Activated gamma-delta T cell treated with Interleukin-2 at 50 U/mL for 16 hours (primary cell): ENCODE measurements at regions not wholly inside any gene's neighbourhood (a gene's known extent, or its start where the extent isn't known, plus 50 kb on each side); places are given as distances from the start of the nearest gene placed in this dataset.

Experiments
- DNase-seq: peaks from one replicate; pipeline ENCODE4 v3.0.0-alpha.2; 2020

GRCh38 chr9:97747201-97747965 is 50.2 kb upstream of the XPA start:
- no peak for DNase-seq

DNA sequence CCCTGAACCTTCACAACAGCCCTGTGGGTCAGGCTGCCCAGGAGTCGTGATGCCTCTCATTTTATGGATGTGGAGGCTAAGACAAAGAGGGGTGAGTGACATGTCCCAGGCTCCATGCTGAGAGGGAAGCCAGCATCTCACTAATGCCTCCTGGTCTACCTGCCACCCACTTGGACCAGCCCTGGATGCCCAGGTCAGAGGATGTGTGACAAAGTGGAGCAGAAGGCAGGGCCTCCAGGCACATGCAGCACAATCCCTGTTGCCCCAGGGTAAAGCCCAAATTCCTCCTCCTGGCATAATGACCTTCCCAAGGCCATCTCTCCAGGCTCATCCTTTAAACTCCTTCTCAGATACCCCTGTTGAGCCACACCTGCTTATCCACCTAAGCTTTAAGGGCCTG is 51.4 kb upstream of the XPA start:
- no peak for DNase-seq

- DNase-seq = no peak
These were observed 52.8 kb upstream of the XPA start for GRCh38 chr9:97749928-97750327.

GRCh38 chr9:97751531-97751930 is 54.4 kb upstream of the XPA start:
- no peak for DNase-seq

DNA sequence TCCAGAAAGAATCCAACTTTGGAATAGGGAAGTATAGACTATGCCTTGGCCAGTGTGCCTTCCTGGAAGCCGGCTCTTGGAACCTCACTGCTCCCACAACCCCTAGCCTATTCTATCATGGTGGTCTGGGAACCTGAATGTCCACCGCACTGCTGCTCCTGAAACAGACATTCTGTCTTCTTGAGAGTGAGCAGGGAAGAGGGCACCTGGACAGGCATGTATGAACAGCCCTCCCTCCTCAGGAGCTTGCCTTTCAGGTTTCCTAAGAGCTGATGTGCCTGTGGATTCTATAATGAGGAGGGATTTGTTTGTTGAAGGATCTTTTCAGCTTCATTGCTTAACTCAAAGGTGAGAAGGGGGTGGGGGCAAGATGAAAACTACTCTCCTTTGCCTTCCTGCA is 55.1 kb upstream of the XPA start:
- no peak for DNase-seq

GRCh38 chr9:97753364-97753763 is 56.2 kb upstream of the XPA start:
- DNase-seq = no peak

DNA sequence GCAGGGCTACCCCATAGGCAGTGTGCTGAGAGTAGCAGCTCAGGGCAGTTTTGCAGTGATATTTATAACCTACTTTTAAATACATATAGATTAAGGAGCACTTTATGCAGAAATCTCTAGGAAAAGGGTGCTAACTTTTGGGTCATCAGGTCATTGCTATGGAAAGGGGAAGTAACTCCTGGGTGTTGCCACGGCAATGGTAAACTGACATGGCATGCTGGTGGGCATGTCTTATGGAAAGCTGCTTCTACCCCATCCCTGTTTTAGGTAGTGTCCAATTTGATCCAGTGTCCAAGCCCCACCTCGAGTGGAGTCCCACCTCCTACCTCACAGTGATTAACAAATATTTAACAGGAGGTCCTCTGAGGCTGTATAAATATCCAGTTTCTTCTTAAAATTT is 56.8 kb upstream of the XPA start:
- DNase-seq = no peak

DNA sequence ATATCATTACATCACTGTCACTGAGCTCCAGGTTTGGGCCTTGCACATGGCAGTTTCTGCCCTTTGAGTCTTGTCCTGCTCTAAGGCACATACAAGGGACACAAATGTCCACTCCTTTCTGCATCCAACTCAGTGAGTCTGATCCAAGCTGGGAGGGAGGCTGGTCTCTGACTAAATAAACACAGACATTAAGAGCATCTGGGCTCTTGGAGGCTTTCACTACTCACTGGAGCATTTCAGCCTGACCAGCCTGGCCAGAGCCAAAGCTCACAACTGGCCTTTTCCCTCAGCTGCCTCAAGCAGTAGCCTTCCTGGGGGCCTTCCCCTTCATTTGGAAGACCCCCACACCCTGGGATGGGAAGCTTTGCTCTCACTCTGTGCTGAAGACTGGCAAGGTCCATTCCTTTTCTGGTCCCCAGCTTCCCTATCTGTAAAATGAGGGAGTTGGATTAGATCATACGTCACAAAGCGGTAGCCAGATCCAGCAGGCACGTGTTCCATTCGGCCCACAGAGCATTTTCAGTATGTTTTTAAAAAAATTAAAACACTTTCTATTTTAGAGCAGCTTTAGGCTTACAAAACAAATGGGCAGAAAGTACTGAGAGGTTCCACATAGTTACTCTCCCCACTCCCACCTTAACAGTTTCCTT is 58.6 kb upstream of the XPA start:
- no peak for DNase-seq

GRCh38 chr9:97756991-97757390 is 59.9 kb upstream of the XPA start:
- DNase-seq = no peak

DNA sequence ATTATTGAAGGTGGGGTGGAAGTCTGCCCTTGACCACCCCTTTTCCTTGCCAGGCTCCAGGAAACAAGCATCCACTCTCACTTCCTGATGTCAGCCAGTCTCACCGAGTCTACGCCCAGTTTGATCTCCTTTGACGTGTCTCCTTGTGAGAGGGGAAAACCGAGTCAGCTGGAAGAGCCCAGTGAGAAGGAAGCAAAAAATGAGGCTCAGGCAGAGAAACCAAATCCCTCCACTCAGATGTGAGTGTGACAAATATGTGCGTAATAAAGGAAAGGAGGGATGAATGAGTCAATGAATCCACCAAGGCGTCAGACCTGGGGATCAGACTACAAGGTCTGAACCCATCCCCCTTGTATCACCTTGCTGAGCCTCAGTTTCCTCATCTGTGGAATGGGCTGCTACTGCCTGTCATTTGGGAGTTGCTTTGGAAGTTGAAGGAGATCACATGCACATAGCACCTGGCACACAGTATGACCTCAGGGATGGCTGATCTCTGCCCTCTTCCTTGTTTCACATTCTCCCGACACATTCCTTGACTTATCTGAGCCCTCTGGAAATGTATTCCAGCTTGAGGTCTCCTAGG is 61.3 kb upstream of the XPA start:
- DNase-seq = no peak

DNA sequence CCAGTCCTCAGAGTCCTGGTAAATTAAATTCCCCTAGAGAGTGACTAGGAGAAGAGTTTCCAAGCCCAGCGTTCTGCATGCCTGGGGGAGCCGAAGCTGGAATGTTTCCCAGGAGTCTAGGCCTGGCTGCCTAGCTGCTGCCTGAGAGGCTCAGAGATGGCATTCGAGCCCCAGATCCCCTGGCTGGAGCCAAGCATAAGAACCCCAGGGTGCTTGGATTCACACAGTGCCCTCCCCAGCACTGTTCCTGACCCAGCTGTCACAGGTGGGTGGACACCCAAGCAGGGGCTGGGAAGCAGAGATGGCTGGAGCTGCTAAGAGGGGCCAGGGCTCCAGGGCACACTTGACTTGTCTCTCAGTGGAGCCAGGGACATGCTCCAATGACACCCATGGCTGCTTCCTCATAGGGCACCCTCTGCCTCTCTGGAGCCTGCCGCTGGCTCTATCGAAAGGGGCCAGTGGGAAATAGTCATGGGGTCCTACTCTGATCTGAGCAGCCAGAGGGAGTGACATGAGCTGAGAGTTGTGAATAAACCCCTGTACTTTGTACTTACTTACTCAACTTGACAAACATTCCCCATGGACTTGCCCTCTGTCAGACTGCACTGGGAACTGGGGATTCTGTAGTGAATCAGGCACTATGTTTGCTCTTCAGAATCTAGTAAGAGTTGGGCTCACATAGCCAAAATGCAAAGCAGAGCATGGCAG is 62.6 kb upstream of the XPA start:
- DNase-seq = no peak

GRCh38 chr9:97761056-97761598 is 64.0 kb upstream of the XPA start:
- no peak for DNase-seq

DNA sequence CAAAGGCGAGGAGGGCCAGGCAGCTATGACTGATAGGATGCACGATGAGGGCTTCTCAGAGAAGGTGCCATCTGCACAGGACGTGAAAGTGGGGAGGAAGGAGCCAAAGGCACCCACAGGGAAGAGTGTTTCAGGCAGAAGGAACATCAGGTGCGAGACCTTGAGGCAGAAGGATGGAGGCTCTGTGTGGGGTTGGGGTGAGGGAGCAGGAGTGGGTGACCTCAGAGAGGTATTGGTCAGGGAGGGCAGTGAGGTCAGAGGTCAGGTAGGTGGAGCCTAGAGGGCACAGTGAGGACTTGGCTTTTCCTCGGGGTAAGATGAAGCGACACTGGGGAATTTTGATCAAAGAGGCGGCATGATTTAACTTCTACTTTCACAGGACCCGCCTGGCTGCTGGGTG is 64.7 kb upstream of the XPA start:
- no peak for DNase-seq

DNA sequence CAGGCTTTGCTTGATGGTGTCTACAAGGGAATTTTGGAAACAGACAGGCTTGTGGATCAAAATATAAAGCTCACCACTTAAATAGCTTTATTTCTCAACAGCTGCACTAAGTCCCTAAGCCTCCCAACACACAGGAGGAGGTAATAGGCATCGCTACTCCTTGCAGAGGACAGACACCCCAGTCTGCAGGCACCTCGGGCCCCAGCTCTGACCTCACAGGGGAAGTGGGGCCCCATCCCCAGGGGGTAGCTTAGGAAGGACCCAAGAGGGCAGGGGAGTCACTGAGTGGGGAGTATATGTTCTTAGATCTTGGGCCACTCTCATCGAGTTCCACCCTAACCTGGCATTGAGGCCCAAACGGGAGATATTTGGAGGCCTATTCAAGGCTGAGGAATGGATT is 66.7 kb upstream of the XPA start:
- DNase-seq = no peak

DNA sequence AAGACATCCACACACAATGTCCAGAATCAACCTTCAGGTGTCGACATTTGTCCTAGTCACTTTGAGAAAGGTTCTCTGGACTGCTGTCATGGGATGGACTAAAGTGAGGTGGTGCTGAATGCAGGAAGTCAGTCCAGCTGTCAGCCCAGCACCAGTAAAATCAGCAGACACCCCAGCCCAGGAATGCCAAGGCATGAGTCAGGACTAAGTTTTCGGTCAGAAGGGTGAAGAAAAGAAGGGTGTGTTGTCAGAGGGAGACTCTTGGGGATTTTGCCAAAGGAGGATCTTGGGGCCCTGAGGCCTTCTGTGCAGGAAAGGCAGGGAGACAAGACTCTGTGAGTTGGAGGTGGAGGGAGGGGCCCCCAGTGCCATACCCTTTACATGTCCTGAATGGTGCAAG is 69.0 kb upstream of the XPA start:
- DNase-seq = no peak

DNA sequence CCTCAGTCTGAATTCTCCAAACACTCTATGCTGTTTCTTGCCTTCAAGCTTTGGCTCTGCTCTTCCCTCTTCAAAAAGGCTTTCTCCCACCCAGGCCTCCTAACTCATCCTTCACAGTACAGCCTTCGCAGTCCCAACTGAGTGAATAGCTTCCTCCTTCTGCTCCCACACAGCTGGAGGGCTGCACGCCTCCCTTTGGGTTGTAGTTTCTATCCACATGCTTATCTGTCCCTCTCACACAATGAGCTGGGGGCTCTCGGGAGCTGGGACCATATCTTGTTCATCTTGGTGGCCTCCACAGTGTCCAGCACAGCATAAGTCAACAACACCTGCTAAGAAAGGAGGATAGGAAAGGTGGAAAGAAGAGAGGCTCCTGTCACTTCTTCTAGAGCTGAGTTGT is 69.5 kb upstream of the XPA start:
- no peak for DNase-seq

DNA sequence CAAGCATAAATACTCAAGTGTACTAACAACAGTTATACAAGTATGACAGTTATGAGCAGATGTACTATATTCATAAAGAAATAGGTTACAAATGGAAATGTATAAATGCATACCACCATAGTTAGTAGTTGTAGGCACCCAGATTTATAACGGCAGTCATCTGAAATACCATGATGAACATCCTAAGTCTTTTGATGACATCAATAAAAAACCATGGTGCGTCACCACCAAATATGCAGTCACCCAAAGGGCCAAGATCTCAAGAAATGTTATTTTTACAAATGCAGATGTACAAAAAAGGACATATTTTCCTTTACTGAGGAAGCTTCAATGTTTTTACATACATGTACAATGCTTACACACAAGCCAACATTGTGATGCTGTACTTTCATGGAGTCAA is 70.8 kb upstream of the XPA start:
- DNase-seq = no peak

DNA sequence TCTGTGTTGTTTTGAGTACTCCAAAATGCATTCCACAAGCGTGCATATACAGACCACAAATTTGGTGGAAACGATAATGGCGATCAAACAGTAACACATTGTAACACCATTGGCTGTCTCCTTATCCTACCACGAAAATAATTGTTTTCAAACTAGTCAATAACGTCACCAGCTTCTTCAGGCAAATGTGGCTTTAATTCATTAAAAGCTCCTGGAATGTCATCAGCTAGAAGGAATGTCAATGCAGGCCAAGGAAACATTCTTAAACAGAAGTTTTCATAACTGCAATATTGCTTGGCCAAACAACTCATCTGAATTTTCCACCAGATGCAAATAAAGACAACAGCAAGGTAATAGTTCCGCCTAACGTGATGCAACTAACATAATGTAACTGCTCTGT is 71.6 kb upstream of the XPA start:
- DNase-seq = no peak

DNA sequence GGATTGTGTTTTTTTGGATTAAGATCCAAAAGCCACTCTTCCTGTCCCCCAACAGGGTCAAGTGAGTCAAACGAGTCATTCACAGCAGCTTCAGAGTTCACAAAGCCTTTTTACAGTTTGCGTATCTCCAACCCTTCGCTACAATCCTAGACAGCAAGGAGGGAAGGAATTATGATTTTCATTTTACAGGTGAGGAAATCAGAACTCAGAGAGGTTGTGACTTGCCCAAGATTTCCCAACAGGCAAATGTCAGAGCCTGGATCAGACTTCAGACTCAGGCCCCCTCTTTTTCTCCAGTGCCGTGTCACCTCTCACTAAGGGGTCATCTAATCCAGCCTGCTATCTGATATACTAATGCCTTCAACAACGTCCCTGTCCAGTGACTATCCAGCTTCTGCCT is 72.1 kb upstream of the XPA start:
- DNase-seq = no peak

GRCh38 chr9:97770808-97771372 is 73.8 kb upstream of the XPA start:
- DNase-seq = no peak

- DNase-seq = no peak
These were observed 74.5 kb upstream of the XPA start for GRCh38 chr9:97771641-97772040.

GRCh38 chr9:97772145-97772544 is 75.0 kb upstream of the XPA start:
- DNase-seq = no peak

GRCh38 chr9:97773091-97773490 is 76.0 kb upstream of the XPA start:
- no peak for DNase-seq
